ENCODE measurements at regions not wholly inside any gene's neighbourhood (a gene's known extent, or its start where the extent isn't known, plus 50 kb on each side); places are given as distances from the start of the nearest gene placed in this dataset.

DNA sequence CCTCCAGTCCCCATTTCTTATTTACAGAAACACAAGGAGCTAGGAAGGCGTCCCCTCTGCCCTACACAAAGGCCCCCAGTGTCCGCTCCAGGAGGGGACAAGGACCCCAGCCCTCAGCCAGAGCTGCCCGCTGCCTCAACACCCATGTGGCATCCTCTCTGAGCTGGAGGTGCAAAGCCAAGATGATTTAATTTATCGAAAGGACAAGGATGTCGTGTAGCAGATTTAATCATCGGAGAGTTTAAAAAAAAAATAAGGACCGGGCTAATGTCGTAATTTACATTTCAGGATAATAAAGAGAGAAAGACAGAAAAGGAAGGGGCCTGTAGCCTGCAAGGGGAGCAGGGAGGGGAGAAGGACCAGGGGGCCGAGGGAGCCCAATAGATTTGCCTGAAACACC, 68.3 kb upstream of the CASZ1 start:
- Histone ChIP-seq H4K20me1 (ENCODE audit: insufficient read depth) (no peaks in the 10 kb centered on the region), H3K79me2 (ENCODE audit: insufficient read depth) (no peaks in the 10 kb centered on the region), H3K4me3 (no peak overlapping the region), H3F3A (ENCODE audit: insufficient read depth) (no peaks in the 10 kb centered on the region), H3K4me2 (ENCODE audit: unreplicated experiment) (no peak overlapping the region), H3K9me3 (ENCODE audit: low read depth) (no peaks in the 10 kb centered on the region), H3K9ac (no peak overlapping the region), H3K4me1 (ENCODE audit: insufficient read depth) (no peaks in the 10 kb centered on the region), H3K9me2 (ENCODE audit: insufficient read depth) (no peaks in the 10 kb centered on the region), H3K27me3 (replicated peaks; ENCODE audit: insufficient read depth) (peaks cover 36% of the 10 kb centered on the region), H2AFZ (no peak overlapping the region), H3K36me3 (ENCODE audit: low read depth) (no peaks in the 10 kb centered on the region), H3K27ac (no peak overlapping the region)
- no peak for TF ChIP-seq EZH2 (IDR thresholded peaks at IDR 0.05; ENCODE audit: insufficient read depth, poor library complexity, severe bottlenecking)
- TF ChIP-seq EZH2phosphoT487 (IDR thresholded peaks at IDR 0.05; ENCODE audit: insufficient read depth, low read depth), result no peak
- in situ Hi-C loops (cut with MboI), result loop anchor here (5.0 kb wide), 2 partner anchors 347 to 367 kb away; no protein-coding TSS in a partner anchor
- DNase-seq, result no peak
- 61 to 67% methylated on average over 9 of the region's 9 CpGs for WGBS, 2 experiments (ENCODE audit: low coverage in 1 of 2, low lambda C conversion rate in 2 of 2, missing lambda C conversion rate in 2 of 2)

DNA sequence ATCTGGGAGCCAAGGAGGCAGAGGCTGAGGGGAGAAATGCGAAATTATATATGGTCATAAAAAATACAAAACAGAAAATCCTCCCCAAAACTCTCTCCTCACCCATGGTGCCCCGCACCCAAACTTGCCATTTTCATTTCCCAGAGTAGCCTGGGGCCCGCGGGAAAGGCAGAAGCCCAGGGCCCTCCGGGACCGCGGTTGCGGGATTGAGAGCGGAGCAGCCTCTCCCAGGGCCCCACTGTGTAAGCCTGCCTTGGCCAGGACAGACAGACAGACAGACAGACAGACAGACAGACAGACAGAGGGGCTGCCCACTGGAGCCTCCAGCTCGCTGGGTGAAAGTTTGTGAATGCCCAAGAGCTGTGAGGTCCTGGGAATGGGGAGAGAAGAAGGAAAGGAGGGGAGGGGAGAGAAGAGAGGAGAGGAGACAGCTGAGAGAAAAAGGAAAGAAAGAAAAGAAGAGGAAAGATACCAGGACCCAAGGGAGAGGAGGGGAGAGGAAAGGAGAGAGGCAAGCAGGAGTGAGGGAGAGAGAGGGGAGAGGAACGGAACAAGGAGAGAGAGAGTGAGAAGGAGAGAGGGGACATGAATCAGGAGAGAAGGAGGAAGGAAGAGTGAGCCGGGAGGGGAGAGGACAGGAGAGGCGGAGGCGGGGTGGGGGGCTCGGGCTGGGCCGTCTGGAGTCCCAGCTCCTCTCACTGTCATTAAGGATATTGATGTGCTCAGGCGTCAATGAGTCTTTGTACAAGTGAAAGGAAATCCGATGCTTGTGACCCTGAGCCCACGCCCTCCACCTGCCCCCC, 69.3 kb upstream of the CASZ1 start:
- H3K9me3 ChIP-seq (ENCODE audit: low read depth), result no peaks in the 10 kb centered on the region
- H3K4me3 ChIP-seq, result no peak overlapping the region
- 56 to 75% methylated on average over 10 to 19 of the region's 19 CpGs for WGBS, 2 experiments (ENCODE audit: low coverage in 1 of 2, low lambda C conversion rate in 2 of 2, missing lambda C conversion rate in 2 of 2)
- H4K20me1 ChIP-seq (ENCODE audit: insufficient read depth), result no peaks in the 10 kb centered on the region
- H3K9ac ChIP-seq, result no peak overlapping the region
- H3F3A ChIP-seq (ENCODE audit: insufficient read depth), result no peaks in the 10 kb centered on the region
- H2AFZ ChIP-seq, result no peak overlapping the region
- DNase-seq, result no peak
- TF ChIP-seq EZH2 (IDR thresholded peaks at IDR 0.05; ENCODE audit: insufficient read depth, poor library complexity, severe bottlenecking), result no peak
- no peak for TF ChIP-seq EZH2phosphoT487 (IDR thresholded peaks at IDR 0.05; ENCODE audit: insufficient read depth, low read depth)
- H3K27ac ChIP-seq, result no peak overlapping the region
- peaks cover 36% of the 10 kb centered on the region for H3K27me3 ChIP-seq (replicated peaks; ENCODE audit: insufficient read depth)
- H3K4me1 ChIP-seq (ENCODE audit: insufficient read depth), result no peaks in the 10 kb centered on the region
- no peak overlapping the region for H3K4me2 ChIP-seq (ENCODE audit: unreplicated experiment)
- H3K9me2 ChIP-seq (ENCODE audit: insufficient read depth), result no peaks in the 10 kb centered on the region
- H3K36me3 ChIP-seq (ENCODE audit: low read depth), result no peaks in the 10 kb centered on the region
- in situ Hi-C loops (cut with MboI), result loop anchor here (5.0 kb wide), 1 partner anchor 368 kb away; no protein-coding TSS in a partner anchor
- H3K79me2 ChIP-seq (ENCODE audit: insufficient read depth), result no peaks in the 10 kb centered on the region

DNA sequence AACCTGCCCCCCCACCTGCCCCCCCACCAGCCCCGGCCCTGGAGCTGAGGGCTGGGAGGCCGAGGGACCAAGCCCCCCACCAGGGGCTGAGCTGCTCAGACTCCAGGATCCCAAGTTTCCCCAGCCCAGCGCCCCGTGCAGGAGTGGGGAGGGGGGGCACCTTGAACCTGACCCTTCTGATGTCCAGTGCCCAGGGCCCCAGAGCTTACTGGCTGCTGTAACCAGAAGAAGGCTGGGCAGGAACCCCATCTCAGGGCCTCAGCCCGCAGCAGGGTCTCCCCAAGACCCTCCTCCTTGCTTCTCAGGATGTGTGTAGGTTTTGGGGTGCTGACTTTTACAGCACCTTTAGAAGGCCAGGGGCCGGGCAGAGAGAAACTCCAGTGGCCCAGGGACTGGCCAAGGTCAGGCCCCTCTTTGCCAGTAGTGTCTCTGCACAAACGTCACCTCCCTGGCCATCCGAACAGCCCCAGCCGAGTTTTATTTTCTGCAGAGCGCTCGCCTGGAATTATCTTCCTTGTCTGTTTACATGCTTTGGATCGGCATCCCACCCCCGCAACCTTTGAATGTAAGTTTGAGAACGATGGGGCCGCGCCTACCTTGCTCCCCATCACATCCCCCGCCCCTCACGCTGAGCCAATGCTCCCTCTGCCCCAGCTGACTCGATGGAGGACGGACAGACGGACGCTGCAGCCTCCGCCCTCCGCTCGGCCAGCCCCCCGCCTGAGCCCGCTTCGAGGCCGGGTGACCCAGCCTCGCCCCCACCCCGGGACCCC, 70.1 kb upstream of the CASZ1 start:
- H3F3A ChIP-seq (ENCODE audit: insufficient read depth), result no peaks in the 10 kb centered on the region
- H4K20me1 ChIP-seq (ENCODE audit: insufficient read depth), result no peaks in the 10 kb centered on the region
- H3K4me1 ChIP-seq (ENCODE audit: insufficient read depth), result no peaks in the 10 kb centered on the region
- H3K9ac ChIP-seq, result peak overlapping the region; percentile 22; the same call in 1 of the 2 replicates
- H2AFZ ChIP-seq, result peak overlapping the region; percentile 58
- H3K27ac ChIP-seq, result no peak overlapping the region
- in situ Hi-C loops (cut with MboI), result loop anchor here (5.0 kb wide), 1 partner anchor 369 kb away; no protein-coding TSS in a partner anchor
- H3K27me3 ChIP-seq (replicated peaks; ENCODE audit: insufficient read depth), result peaks cover 36% of the 10 kb centered on the region
- no peaks in the 10 kb centered on the region for H3K36me3 ChIP-seq (ENCODE audit: low read depth)
- DNase-seq, result peak; percentile 69
- peak overlapping the region; percentile 66 for H3K4me3 ChIP-seq
- WGBS, 2 experiments (ENCODE audit: low coverage in 1 of 2, low lambda C conversion rate in 2 of 2, missing lambda C conversion rate in 2 of 2), result 4 to 5% methylated on average over 12 to 31 of the region's 31 CpGs
- H3K4me2 ChIP-seq (ENCODE audit: unreplicated experiment), result peak overlapping the region; percentile 84
- TF ChIP-seq EZH2phosphoT487 (IDR thresholded peaks at IDR 0.05; ENCODE audit: insufficient read depth, low read depth), result no peak
- TF ChIP-seq EZH2 (IDR thresholded peaks at IDR 0.05; ENCODE audit: insufficient read depth, poor library complexity, severe bottlenecking), result no peak
- H3K9me3 ChIP-seq (ENCODE audit: low read depth), result no peaks in the 10 kb centered on the region
- no peaks in the 10 kb centered on the region for H3K79me2 ChIP-seq (ENCODE audit: insufficient read depth)
- H3K9me2 ChIP-seq (ENCODE audit: insufficient read depth), result no peaks in the 10 kb centered on the region

DNA sequence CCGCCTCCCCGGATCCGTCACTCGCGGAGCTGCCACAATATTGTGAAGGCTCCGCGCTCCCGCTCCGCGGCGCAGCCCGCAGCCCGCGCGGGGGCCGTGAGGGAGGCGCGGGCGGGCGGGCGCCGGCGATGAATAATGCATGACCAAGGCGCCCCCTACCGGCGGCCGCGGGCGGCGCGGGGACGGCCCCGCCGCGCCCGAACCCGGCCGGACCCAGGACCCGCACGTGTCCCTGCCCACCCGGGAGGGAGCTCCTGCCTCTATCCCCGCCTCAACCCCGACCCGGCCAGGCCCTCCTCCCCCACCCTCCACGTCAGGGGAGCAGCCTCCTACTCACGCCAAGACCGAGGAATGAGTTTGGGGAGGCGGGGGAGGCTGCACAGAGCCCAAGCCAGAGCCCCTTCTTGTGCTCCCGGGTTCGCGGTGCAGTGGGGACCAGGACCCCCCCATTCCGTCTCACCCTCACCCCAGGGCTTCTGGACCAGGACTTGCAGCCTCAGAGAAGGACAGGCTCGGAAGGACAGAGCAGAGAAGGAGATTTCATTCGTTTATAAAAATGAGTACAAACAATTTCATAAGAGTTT, 70.8 kb upstream of the CASZ1 start:
- Histone ChIP-seq H2AFZ (peak overlapping the region; percentile 88), H3K27me3 (replicated peaks; ENCODE audit: insufficient read depth) (peaks cover 33% of the 10 kb centered on the region), H3K4me2 (ENCODE audit: unreplicated experiment) (peak overlapping the region; percentile 84), H3K27ac (no peak overlapping the region), H3K9me2 (ENCODE audit: insufficient read depth) (no peaks in the 10 kb centered on the region), H3K9ac (0 out of 2 replicates have a peak overlapping the region, but pooled peaks have one; percentile 41), H3K4me1 (ENCODE audit: insufficient read depth) (no peaks in the 10 kb centered on the region), H4K20me1 (ENCODE audit: insufficient read depth) (no peaks in the 10 kb centered on the region), H3K36me3 (ENCODE audit: low read depth) (no peaks in the 10 kb centered on the region), H3K4me3 (peak overlapping the region; percentile 66), H3K79me2 (ENCODE audit: insufficient read depth) (no peaks in the 10 kb centered on the region), H3K9me3 (ENCODE audit: low read depth) (no peaks in the 10 kb centered on the region), H3F3A (ENCODE audit: insufficient read depth) (no peaks in the 10 kb centered on the region)
- WGBS, 2 experiments (ENCODE audit: low coverage in 1 of 2, low lambda C conversion rate in 2 of 2, missing lambda C conversion rate in 2 of 2), result 0 to 2% methylated on average over 14 to 19 of the region's 54 CpGs
- in situ Hi-C loops (cut with MboI), result loop anchor here (5.0 kb wide), 1 partner anchor 370 kb away; no protein-coding TSS in a partner anchor
- TF ChIP-seq EZH2phosphoT487 (IDR thresholded peaks at IDR 0.05; ENCODE audit: insufficient read depth, low read depth) (no peak), EZH2 (IDR thresholded peaks at IDR 0.05; ENCODE audit: insufficient read depth, poor library complexity, severe bottlenecking) (no peak)
- DNase-seq, result peak; percentile 83
